WTC11 (cell line): ENCODE measurements at regions not wholly inside any gene's neighbourhood (a gene's known extent, or its start where the extent isn't known, plus 50 kb on each side); places are given as distances from the start of the nearest gene placed in this dataset.

Experiments
- ATF2 ChIP-seq: sonication (generic); formaldehyde crosslinking; IDR thresholded peaks from 2 replicates; pipeline ENCODE4 v1.8.1; 2022; ENCODE audit warnings: low read depth, missing genetic modification reagents, borderline replicate concordance
- CTCF ChIP-seq: fragments of 200-600 bp; IDR thresholded peaks from 2 replicates; pipeline ENCODE4 v1.8.0; 2022; ENCODE audit warnings: antibody characterized with exemption
- E2F5 ChIP-seq: sonication (generic); formaldehyde crosslinking; IDR thresholded peaks from 2 replicates; pipeline ENCODE4 v1.8.1; 2022; ENCODE audit warnings: mild to moderate bottlenecking, moderate library complexity, missing genetic modification reagents
- MAX ChIP-seq: sonication (generic); formaldehyde crosslinking; IDR thresholded peaks from 2 replicates; pipeline ENCODE4 v1.8.0; 2022; ENCODE audit warnings: mild to moderate bottlenecking, missing genetic modification reagents
- SMAD3 ChIP-seq: sonication (generic); formaldehyde crosslinking; IDR thresholded peaks from 2 replicates; pipeline ENCODE4 v1.8.0; 2022; ENCODE audit warnings: missing genetic modification reagents, mild to moderate bottlenecking, borderline replicate concordance
- SOX15 ChIP-seq: fragments of 250-450 bp; sonication (Bioruptor Pico); IDR thresholded peaks from 2 replicates; pipeline ENCODE4 v1.9.0; 2021; ENCODE audit warnings: mild to moderate bottlenecking
- SP1 ChIP-seq: sonication (generic); formaldehyde crosslinking; conservative IDR thresholded peaks from 2 replicates; pipeline ENCODE4 v1.8.1; 2022; ENCODE audit warnings: missing genetic modification reagents
- TEAD1 ChIP-seq: sonication (generic); formaldehyde crosslinking; IDR thresholded peaks from 2 replicates; pipeline ENCODE4 v1.8.0; 2022; ENCODE audit warnings: mild to moderate bottlenecking, missing genetic modification reagents
- ZNF671 ChIP-seq: fragments of 250-450 bp; sonication (Bioruptor Pico); IDR thresholded peaks from 2 replicates; pipeline ENCODE4 v1.8.0; 2021; ENCODE audit warnings: mild to moderate bottlenecking

GRCh38 chr10:71070741-71071140, 141.6 kb upstream of the UNC5B start:
- TF ChIP-seq CTCF (no peak), SMAD3 (CRISPR knock-in tag) (no peak), ATF2 (CRISPR knock-in tag) (no peak), SP1 (CRISPR knock-in tag) (no peak), MAX (CRISPR knock-in tag) (no peak), E2F5 (CRISPR knock-in tag) (no peak), TEAD1 (no peak), ZNF671 (CRISPR knock-in tag) (no peak), SOX15 (no peak)
